ENCODE measurements at regions not wholly inside any gene's neighbourhood (a gene's known extent, or its start where the extent isn't known, plus 50 kb on each side); places are given as distances from the start of the nearest gene placed in this dataset.

- no peak overlapping the region for H3K4me2 ChIP-seq (ENCODE audit: low read length, poor library complexity, severe bottlenecking)
- 62% methylated on average over 1 of the region's 5 CpGs for WGBS
- no peak overlapping the region for H2AK5ac ChIP-seq (ENCODE audit: low read length, severe bottlenecking)
- DNase-seq: no peak
- H2AFZ ChIP-seq (ENCODE audit: low read depth, low read length): no peak overlapping the region
- H4K91ac ChIP-seq (ENCODE audit: low read length): no peak overlapping the region
- H2BK5ac ChIP-seq (ENCODE audit: low read depth, low read length, poor library complexity, severe bottlenecking): no peak overlapping the region
- H3K27ac ChIP-seq (ENCODE audit: low read length, poor library complexity, severe bottlenecking): no peak overlapping the region
- H4K8ac ChIP-seq (ENCODE audit: low read length): no peak overlapping the region
- no peak overlapping the region for H3K9ac ChIP-seq (ENCODE audit: low read length)
- H3K18ac ChIP-seq (ENCODE audit: low read depth in 1 of 2, low read length in 2 of 2): no peak overlapping the region
- H3K4ac ChIP-seq (ENCODE audit: low read depth in 1 of 2, low read length in 2 of 2): no peak overlapping the region
- no peaks in the 10 kb centered on the region for H3K36me3 ChIP-seq (ENCODE audit: control insufficient read depth in 1 of 2, insufficient read depth in 2 of 2, low read depth in 1 of 2, low read length in 2 of 2)
- H3K14ac ChIP-seq (ENCODE audit: low read length in 2 of 2): no peak overlapping the region
- no peak overlapping the region for H2BK12ac ChIP-seq (ENCODE audit: low read length in 2 of 2)
- no peak overlapping the region for H2BK15ac ChIP-seq (ENCODE audit: low read depth, poor library complexity, severe bottlenecking)
- no peaks in the 10 kb centered on the region for H3K27me3 ChIP-seq (ENCODE audit: control insufficient read depth in 1 of 2, insufficient read depth in 1 of 2, low read length in 2 of 2)
- H3K9me3 ChIP-seq (ENCODE audit: control insufficient read depth, low read length): no peaks in the 10 kb centered on the region
- no peak overlapping the region for H2BK120ac ChIP-seq (ENCODE audit: low read depth, low read length)
- no peaks in the 10 kb centered on the region for H3K79me1 ChIP-seq (replicated peaks; ENCODE audit: low read length, poor library complexity, severe bottlenecking)
- no peak overlapping the region for H3K4me3 ChIP-seq (ENCODE audit: insufficient read depth in 1 of 2, low read depth in 1 of 2, low read length in 2 of 2)
- no peaks in the 10 kb centered on the region for H3K4me1 ChIP-seq (ENCODE audit: control insufficient read depth, insufficient read depth, low read depth, low read length)
- H3K23ac ChIP-seq (ENCODE audit: low read length in 2 of 2): no peak overlapping the region
Observed at GRCh38 chr2:7667260-7667757, 750.1 kb downstream of the RNF144A start.

GRCh38 chr2:7670905-7671641 is 753.9 kb downstream of the RNF144A start:
- no peak overlapping the region for H2AK5ac ChIP-seq (ENCODE audit: low read length, severe bottlenecking)
- H2BK120ac ChIP-seq (ENCODE audit: low read depth, low read length): no peak overlapping the region
- WGBS: 90% methylated on average over 11 of the region's 11 CpGs
- H3K27ac ChIP-seq (ENCODE audit: low read length, poor library complexity, severe bottlenecking): no peak overlapping the region
- H4K91ac ChIP-seq (ENCODE audit: low read length): no peak overlapping the region
- no peak overlapping the region for H3K14ac ChIP-seq (ENCODE audit: low read length in 2 of 2)
- DNase-seq: no peak
- H3K4me2 ChIP-seq (ENCODE audit: low read length, poor library complexity, severe bottlenecking): no peak overlapping the region
- no peak overlapping the region for H3K4me3 ChIP-seq (ENCODE audit: insufficient read depth in 1 of 2, low read depth in 1 of 2, low read length in 2 of 2)
- no peak overlapping the region for H2BK5ac ChIP-seq (ENCODE audit: low read depth, low read length, poor library complexity, severe bottlenecking)
- H3K79me1 ChIP-seq (replicated peaks; ENCODE audit: low read length, poor library complexity, severe bottlenecking): no peaks in the 10 kb centered on the region
- H2AFZ ChIP-seq (ENCODE audit: low read depth, low read length): no peak overlapping the region
- H3K9me3 ChIP-seq (ENCODE audit: control insufficient read depth, low read length): no peaks in the 10 kb centered on the region
- no peak overlapping the region for H3K23ac ChIP-seq (ENCODE audit: low read length in 2 of 2)
- no peaks in the 10 kb centered on the region for H3K36me3 ChIP-seq (ENCODE audit: control insufficient read depth in 1 of 2, insufficient read depth in 2 of 2, low read depth in 1 of 2, low read length in 2 of 2)
- H3K18ac ChIP-seq (ENCODE audit: low read depth in 1 of 2, low read length in 2 of 2): no peak overlapping the region
- H3K27me3 ChIP-seq (ENCODE audit: control insufficient read depth in 1 of 2, insufficient read depth in 1 of 2, low read length in 2 of 2): no peaks in the 10 kb centered on the region
- H2BK12ac ChIP-seq (ENCODE audit: low read length in 2 of 2): no peak overlapping the region
- no peak overlapping the region for H4K8ac ChIP-seq (ENCODE audit: low read length)
- H2BK15ac ChIP-seq (ENCODE audit: low read depth, poor library complexity, severe bottlenecking): no peak overlapping the region
- peak overlapping the region; percentile 40 for H3K9ac ChIP-seq (ENCODE audit: low read length)
- H3K4me1 ChIP-seq (ENCODE audit: control insufficient read depth, insufficient read depth, low read depth, low read length): no peaks in the 10 kb centered on the region
- no peak overlapping the region for H3K4ac ChIP-seq (ENCODE audit: low read depth in 1 of 2, low read length in 2 of 2)

DNA sequence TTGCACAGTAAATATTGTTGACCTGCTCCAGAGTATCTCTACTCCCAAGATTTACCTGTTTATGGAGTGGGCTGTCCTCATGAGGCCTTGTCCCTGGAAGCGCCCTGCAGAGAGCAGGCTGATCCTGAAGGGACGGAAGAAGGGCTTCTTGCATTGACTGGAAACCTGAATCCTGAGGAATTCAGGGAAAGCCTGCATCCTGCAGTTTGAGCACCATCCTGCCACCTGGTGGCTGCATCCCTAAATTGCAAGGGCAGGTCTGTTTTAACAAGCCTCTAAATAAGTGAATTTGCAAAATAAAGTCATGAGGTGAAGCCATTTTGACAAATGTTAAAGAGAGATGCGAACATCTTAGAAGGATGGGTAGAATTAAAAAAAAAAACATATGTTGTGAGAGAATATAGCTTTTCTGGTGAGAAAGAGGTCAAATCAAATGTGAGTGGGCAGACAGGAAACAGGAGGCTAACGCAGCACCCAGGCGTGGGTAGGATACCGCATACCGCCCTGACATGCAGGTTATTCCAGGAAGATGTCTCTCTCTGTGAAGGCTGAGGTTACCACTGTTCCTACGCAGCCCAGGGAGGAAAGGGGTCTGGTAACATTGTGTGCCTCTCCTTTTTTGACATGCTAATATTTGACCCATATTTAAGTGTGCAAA is 754.9 kb downstream of the RNF144A start:
- Histone ChIP-seq H3K14ac (ENCODE audit: low read length in 2 of 2) (no peak overlapping the region), H3K9me3 (ENCODE audit: control insufficient read depth, low read length) (no peaks in the 10 kb centered on the region), H3K79me1 (replicated peaks; ENCODE audit: low read length, poor library complexity, severe bottlenecking) (no peaks in the 10 kb centered on the region), H2BK15ac (ENCODE audit: low read depth, poor library complexity, severe bottlenecking) (no peak overlapping the region), H2AFZ (ENCODE audit: low read depth, low read length) (no peak overlapping the region), H2AK5ac (ENCODE audit: low read length, severe bottlenecking) (no peak overlapping the region), H4K91ac (ENCODE audit: low read length) (no peak overlapping the region), H4K8ac (ENCODE audit: low read length) (no peak overlapping the region), H3K4me2 (ENCODE audit: low read length, poor library complexity, severe bottlenecking) (no peak overlapping the region), H3K27me3 (ENCODE audit: control insufficient read depth in 1 of 2, insufficient read depth in 1 of 2, low read length in 2 of 2) (no peaks in the 10 kb centered on the region), H3K36me3 (ENCODE audit: control insufficient read depth in 1 of 2, insufficient read depth in 2 of 2, low read depth in 1 of 2, low read length in 2 of 2) (no peaks in the 10 kb centered on the region), H2BK5ac (ENCODE audit: low read depth, low read length, poor library complexity, severe bottlenecking) (no peak overlapping the region), H3K4me3 (ENCODE audit: insufficient read depth in 1 of 2, low read depth in 1 of 2, low read length in 2 of 2) (no peak overlapping the region), H3K4me1 (ENCODE audit: control insufficient read depth, insufficient read depth, low read depth, low read length) (no peaks in the 10 kb centered on the region), H3K4ac (ENCODE audit: low read depth in 1 of 2, low read length in 2 of 2) (no peak overlapping the region), H3K27ac (ENCODE audit: low read length, poor library complexity, severe bottlenecking) (no peak overlapping the region), H2BK120ac (ENCODE audit: low read depth, low read length) (no peak overlapping the region), H2BK12ac (ENCODE audit: low read length in 2 of 2) (no peak overlapping the region), H3K18ac (ENCODE audit: low read depth in 1 of 2, low read length in 2 of 2) (no peak overlapping the region), H3K9ac (ENCODE audit: low read length) (no peak overlapping the region), H3K23ac (ENCODE audit: low read length in 2 of 2) (no peak overlapping the region)
- peak; percentile 33 for DNase-seq
- WGBS: 70% methylated on average over 8 of the region's 8 CpGs

DNA sequence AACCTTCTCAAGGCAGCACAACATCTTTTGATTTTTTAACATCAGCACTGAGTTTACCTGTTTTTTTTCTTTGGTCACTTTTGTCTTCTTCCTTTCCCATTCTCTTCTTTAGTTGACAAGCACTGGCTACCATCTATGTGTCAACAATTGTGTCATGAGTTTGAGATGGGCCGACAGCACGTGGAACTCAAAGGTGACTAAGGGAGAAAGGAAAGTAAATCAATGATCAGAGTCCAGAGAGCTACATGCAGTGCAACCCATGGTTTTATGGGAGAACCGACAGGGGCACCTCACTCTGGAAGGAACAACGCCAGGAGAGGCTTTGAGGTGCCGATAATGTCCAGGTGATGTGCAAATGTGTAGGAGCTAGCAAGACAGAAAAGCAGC is 755.5 kb downstream of the RNF144A start:
- no peak overlapping the region for H2BK15ac ChIP-seq (ENCODE audit: low read depth, poor library complexity, severe bottlenecking)
- H3K79me1 ChIP-seq (replicated peaks; ENCODE audit: low read length, poor library complexity, severe bottlenecking): no peaks in the 10 kb centered on the region
- no peak overlapping the region for H3K23ac ChIP-seq (ENCODE audit: low read length in 2 of 2)
- 92% methylated on average over 5 of the region's 5 CpGs for WGBS
- no peak overlapping the region for H2AK5ac ChIP-seq (ENCODE audit: low read length, severe bottlenecking)
- no peak overlapping the region for H3K4me2 ChIP-seq (ENCODE audit: low read length, poor library complexity, severe bottlenecking)
- no peak overlapping the region for H3K4me3 ChIP-seq (ENCODE audit: insufficient read depth in 1 of 2, low read depth in 1 of 2, low read length in 2 of 2)
- H4K8ac ChIP-seq (ENCODE audit: low read length): no peak overlapping the region
- no peaks in the 10 kb centered on the region for H3K4me1 ChIP-seq (ENCODE audit: control insufficient read depth, insufficient read depth, low read depth, low read length)
- H3K9me3 ChIP-seq (ENCODE audit: control insufficient read depth, low read length): no peaks in the 10 kb centered on the region
- no peak overlapping the region for H3K27ac ChIP-seq (ENCODE audit: low read length, poor library complexity, severe bottlenecking)
- no peaks in the 10 kb centered on the region for H3K27me3 ChIP-seq (ENCODE audit: control insufficient read depth in 1 of 2, insufficient read depth in 1 of 2, low read length in 2 of 2)
- H3K18ac ChIP-seq (ENCODE audit: low read depth in 1 of 2, low read length in 2 of 2): no peak overlapping the region
- H3K4ac ChIP-seq (ENCODE audit: low read depth in 1 of 2, low read length in 2 of 2): no peak overlapping the region
- H4K91ac ChIP-seq (ENCODE audit: low read length): no peak overlapping the region
- DNase-seq: no peak
- H2AFZ ChIP-seq (ENCODE audit: low read depth, low read length): no peak overlapping the region
- no peak overlapping the region for H2BK5ac ChIP-seq (ENCODE audit: low read depth, low read length, poor library complexity, severe bottlenecking)
- no peak overlapping the region for H2BK120ac ChIP-seq (ENCODE audit: low read depth, low read length)
- H3K14ac ChIP-seq (ENCODE audit: low read length in 2 of 2): no peak overlapping the region
- no peak overlapping the region for H3K9ac ChIP-seq (ENCODE audit: low read length)
- no peaks in the 10 kb centered on the region for H3K36me3 ChIP-seq (ENCODE audit: control insufficient read depth in 1 of 2, insufficient read depth in 2 of 2, low read depth in 1 of 2, low read length in 2 of 2)
- no peak overlapping the region for H2BK12ac ChIP-seq (ENCODE audit: low read length in 2 of 2)

All from mesenchymal stem cell (in vitro differentiated cells and primary cell).